NCI-H446 (cell line): ENCODE measurements at regions not wholly inside any gene's neighbourhood (a gene's known extent, or its start where the extent isn't known, plus 50 kb on each side); places are given as distances from the start of the nearest gene placed in this dataset.
"Not testable (repeated sequence)": the region's sequence is repeated elsewhere in the genome, so short reads cannot be mapped to it uniquely, and the experiment has no call there.

Source experiments
- DNase-seq, 2 experiments: peaks; one replicate each; lab custom pipeline; 2025; lab: John Stamatoyannopoulos, UW

- DNase-seq, result no peak
Observed at GRCh38 chr18:76604108-76604934, 109.3 kb upstream of the ZNF516 start.

- no peak for DNase-seq
Observed at GRCh38 chr18:76602191-76602590, 107.1 kb upstream of the ZNF516 start.

GRCh38 chr18:76600076-76600475 lies 105.0 kb upstream of the ZNF516 start:
- DNase-seq, result not testable (repeated sequence)

GRCh38 chr18:76594966-76595365 lies 99.9 kb upstream of the ZNF516 start:
- DNase-seq, result no peak

GRCh38 chr18:76593843-76594242 lies 98.8 kb upstream of the ZNF516 start:
- no peak for DNase-seq

- DNase-seq, result no peak
Observed at GRCh38 chr18:76592981-76593381, 97.9 kb upstream of the ZNF516 start.

GRCh38 chr18:76592096-76592495 lies 97.1 kb upstream of the ZNF516 start:
- DNase-seq, result no peak

GRCh38 chr18:76589866-76590265 lies 94.8 kb upstream of the ZNF516 start:
- DNase-seq, result no peak

- DNase-seq, result no peak
Observed at GRCh38 chr18:76589316-76589715, 94.3 kb upstream of the ZNF516 start.

GRCh38 chr18:76588601-76589226 lies 93.7 kb upstream of the ZNF516 start:
- DNase-seq, result no peak

GRCh38 chr18:76587879-76588271 lies 92.8 kb upstream of the ZNF516 start:
- no peak for DNase-seq

GRCh38 chr18:76587147-76587878 lies 92.3 kb upstream of the ZNF516 start:
- DNase-seq, result no peak

GRCh38 chr18:76584414-76585310 lies 89.6 kb upstream of the ZNF516 start:
- no peak for DNase-seq

GRCh38 chr18:76581261-76581660 lies 86.2 kb upstream of the ZNF516 start:
- DNase-seq, result no peak

- no peak for DNase-seq
Observed at GRCh38 chr18:76580288-76580962, 85.4 kb upstream of the ZNF516 start.

GRCh38 chr18:76579301-76579695 lies 84.3 kb upstream of the ZNF516 start:
- DNase-seq, result no peak

GRCh38 chr18:76578571-76579300 lies 83.7 kb upstream of the ZNF516 start:
- no peak for DNase-seq

- DNase-seq, result no peak
Observed at GRCh38 chr18:76573325-76574025, 78.4 kb upstream of the ZNF516 start.

- DNase-seq, result no peak
Observed at GRCh38 chr18:76572518-76573247, 77.6 kb upstream of the ZNF516 start.
